Stimulated activated CD4-positive, alpha-beta T cell treated with anti-CD3 and anti-CD28 coated beads, Interleukin-12 subunit alpha, Interleukin-12 subunit beta, amount 100 ng/mL, for 4 hours (primary cell): ENCODE measurements at regions not wholly inside any gene's neighbourhood (a gene's known extent, or its start where the extent isn't known, plus 50 kb on each side); places are given as distances from the start of the nearest gene placed in this dataset.

ENCODE experiments used
- DNase-seq: peaks from one replicate; pipeline ENCODE4 v3.0.0-alpha.2; 2020

DNA sequence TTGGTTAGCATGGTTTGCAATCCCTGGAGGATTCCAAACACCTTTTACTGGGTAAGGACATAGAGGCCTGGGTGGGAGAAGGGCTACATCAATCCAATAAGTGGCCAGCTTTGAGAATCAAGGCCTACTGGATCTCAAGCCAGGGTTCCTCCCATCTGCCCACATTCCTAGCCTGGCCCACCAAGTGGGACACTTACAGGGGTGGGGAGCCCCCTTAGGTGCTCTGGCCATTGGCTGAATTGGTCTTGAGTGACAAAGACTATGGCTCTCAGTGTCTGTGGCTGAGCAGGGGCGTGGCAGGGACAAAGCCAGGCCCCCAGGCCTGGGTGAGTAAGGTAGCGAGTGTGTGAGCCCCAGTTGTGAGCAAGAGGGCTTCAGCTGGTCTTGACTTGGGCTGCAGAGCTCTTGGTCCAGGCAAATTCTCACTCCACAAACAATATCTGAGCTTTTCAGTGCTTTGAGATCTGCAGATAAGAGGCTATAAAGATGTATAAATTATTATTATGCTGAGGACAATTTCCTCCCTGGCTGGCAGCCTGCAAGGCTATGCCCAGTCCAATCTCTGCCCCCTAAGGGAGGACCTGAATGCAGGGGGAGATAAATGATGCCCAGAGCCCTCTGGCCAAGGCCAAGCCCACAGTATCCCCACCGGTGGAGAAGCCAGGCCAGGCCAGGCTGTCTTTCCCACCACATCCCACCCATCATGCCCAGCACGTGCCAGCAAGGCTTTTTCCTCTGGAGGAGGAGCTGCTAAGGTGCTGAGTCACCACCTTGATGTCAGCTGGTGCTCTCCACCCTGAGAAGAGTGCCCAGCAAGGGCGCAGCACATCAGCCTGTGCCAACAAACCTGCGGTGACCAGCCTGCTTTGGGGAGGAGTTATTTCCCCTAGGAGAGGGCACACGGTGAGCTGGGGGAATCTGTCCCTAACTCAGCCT lies 80.7 kb upstream of the DUSP5 start:
- DNase-seq: no peak

DNA sequence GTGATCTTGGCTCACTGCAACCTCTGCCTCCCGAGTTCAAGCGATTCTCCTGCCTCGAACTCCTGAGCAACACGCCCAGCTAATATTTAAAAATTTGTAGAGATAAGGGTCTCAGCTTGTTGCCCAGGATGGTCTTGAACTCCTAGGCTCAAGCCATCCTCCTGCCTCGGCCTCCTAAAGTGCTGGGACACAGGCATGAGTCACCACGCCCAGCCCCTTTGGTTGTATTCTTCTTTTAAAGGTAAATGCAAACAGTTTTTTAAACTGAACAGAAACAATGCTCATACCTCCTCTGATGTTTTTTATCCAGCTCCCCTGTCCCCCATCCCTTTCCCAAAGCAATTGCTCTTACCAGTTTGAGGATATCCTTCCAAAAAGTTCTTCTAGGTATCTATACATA lies 79.5 kb upstream of the DUSP5 start:
- DNase-seq: no peak

DNA sequence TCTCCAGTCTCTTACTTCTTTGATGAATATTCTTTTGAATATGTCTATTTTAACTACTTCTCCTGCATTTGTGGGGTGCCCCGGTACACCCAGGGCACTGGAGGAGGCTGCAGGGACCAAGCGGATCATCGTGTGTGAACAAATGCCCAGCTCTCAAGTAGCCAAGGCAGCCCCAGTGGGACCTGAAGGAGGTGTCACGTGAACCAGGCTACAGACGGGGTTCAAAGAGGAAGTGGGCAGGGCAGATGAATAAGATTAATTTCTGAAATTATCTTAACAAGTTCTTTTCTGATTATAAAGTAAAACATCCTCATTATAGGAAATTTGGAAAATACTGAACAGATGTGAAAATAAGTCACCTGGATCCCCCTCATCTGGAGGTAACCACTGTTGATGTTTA lies 78.4 kb upstream of the DUSP5 start:
- DNase-seq: no peak

DNA sequence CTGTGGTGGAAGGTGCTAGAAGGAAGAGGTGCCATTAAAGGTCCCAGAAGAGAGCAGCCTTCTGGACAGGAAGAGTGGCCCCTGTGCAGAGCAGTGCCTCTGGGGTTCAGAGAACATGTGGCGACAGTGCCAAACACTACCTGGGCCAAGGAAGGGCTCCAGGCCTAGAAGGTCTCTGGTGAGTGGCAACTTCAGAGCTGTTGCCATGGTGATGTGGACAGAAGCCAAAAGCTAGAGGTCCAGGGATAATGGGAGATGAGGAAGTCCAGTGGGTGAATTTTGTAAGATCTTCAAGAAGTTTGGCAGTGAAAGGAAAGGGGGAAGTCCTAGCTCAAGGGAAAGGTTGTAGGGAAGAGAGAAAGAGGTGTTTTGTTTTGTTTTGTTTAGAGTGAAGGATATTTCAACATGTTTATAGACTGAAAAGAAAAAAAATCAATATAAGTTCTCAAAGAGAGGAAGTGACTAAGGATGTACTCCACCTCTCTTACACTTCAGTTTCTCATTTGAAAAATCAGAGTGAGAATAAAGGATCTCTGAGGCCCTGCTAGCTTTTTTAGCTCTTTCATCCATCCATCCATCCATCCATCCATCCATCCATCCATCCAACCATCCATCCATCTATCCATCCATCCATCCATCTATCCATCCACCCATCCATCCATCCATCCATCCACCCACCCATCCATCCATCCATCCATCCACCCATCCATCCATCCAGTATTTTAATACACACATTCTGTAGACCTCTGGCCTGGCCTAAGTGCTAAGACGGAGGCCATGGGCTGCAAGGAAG lies 77.1 kb upstream of the DUSP5 start:
- DNase-seq: no peak

DNA sequence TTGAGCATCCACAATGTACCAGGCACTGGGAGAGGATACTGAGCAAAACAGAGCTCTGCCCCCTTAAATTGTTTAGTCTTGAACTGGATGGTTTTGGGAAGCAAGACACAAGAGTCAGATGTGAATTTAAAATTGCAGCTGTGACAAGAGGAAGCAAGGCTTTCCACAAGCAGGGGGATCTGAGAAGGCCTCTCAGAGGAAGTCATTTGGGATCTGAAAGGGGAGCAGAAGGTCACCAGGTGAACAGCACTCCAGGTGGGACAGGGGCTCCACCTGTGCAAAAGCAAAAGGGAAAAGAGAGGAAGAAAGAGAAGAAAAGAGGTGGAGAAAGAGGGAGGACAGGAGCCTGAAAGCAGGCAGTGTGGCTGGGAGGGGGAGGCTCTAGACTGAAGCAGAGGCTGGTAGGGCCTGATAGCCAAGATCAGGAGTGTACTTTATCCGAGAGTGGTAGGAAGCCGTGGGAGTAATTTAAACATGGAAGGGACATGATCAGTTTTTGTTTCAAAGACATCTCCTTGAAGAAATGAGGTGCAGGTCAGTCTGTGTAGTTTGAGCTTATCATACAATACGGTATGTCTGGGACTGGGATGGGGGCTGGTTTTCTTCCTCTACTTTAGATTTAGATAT lies 76.1 kb upstream of the DUSP5 start:
- DNase-seq: no peak

DNA sequence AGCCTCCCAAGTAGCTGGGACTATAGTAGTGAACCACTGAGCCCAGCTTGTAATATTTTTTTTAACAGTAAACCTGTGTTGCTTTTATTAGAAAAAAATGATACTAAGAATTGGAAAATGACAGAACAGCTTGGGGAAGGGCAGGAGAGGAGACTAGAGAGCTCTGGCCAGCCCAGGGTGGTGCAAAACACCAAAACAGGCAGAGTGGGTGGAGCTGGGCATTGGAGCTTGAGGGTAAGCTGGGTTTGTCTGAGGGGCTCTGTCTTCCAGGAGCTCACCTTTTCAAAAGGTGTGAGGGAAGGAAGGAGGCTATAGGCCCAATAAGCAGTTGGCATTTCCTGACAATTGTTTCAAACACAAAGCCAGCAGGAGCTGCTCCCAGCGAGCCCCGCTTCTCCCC lies 75.2 kb upstream of the DUSP5 start:
- no peak for DNase-seq

DNA sequence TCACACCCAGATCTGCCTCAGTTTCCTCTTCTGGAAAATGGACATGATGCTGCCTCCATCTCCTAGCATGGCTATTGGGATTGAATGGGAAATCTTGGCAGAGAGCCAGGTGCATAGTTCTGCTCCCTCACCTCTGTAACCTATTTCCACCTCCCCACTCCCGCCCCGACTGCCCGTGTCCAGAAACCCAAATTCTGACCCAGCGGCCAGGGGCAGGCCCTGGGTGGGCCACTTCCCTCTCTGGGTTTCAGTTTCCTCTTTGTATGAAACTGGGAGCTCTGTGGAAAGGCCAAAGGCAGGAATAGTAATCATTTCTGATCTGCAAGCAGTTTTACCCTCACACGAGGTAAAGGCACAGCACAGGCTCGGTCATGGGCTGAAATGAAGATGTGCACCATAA lies 74.1 kb upstream of the DUSP5 start:
- no peak for DNase-seq

DNA sequence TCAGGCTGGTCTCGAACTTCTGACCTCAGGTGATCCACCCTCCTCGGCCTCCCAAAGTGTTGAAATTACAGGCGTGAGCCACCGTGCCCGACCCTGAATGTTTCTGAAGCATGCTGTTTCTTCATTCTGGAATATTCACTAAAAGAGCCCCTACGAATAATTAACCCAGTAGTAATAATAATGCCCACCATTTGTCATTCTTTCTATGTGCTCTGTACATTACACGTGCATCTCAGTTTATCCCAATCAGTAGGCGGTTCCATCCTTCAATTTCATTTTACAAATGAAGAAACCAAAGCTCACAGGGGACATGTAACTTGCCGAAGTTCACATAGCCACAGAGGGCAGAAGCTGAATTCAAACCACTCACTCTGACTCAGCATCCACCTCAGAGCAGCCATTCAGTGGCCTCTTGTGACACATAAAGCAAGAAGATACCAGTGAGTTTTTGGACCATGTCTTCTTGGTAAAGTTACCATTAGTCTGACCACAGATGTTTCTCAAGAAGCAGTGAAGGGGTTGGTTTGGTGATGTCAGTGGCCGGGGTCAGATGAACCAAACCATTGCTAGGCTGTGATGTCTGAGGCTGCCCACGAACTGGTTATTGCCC lies 71.9 kb upstream of the DUSP5 start:
- DNase-seq: peak; percentile 17

DNA sequence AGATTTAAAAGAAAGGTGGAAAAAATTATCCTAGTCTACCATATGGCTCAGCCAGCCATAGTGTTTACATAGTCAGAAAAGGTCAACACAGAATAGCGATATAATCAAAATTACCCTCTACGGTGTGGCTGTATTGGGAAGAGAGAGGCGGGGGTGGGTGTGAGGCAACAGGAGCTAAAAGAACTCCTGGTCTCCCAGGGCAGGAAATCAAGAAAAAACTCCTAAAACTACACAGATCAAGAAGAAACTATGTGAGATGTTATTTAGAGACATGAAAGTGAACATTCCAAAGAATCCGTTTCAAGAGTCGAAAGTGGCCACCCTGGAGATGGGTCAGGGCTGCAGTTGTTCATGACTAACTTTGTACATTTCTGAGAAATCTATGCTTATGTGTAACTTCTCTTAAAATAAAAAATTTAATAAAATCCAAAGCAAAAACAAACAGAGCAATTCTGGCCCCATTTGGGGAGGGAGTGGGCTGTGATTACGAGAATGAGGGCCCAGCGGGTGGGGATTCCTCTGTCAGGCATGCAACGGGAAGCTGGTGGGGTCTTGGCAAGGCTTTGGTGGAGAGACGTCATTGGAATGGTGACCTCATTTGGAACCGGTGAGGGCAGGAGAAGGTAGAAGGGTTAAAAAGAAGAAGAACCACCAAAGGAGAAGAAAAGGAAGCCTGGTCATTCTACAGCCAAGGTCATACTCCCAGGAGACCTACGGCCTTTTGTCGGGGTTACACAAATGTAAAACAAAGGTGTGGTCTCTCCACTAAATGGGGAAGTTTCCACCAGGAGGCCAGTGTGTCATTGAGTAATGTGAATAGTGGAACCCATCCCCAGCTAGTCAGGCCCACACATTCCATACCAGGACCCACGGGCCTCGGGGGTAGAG lies 71.2 kb upstream of the DUSP5 start:
- DNase-seq: no peak

DNA sequence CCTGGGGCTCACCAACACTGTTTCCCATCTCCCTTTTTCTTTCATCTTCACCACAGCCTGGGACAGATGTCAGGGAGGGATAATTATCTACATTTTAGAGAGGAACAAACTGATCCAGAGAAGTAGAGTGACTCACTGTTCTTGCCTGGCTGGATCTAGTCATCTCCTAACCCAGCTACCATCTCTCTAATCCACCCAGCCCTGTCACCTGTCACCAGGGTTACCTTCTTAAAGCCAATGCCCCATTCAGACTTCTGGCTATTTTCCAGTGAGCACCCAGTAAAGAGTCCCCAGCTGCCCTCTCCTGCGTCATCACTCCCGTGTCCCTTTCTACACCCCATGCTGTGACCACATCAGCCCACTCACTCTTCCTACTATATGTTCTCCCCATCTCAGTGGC lies 68.4 kb upstream of the DUSP5 start:
- DNase-seq: no peak

DNA sequence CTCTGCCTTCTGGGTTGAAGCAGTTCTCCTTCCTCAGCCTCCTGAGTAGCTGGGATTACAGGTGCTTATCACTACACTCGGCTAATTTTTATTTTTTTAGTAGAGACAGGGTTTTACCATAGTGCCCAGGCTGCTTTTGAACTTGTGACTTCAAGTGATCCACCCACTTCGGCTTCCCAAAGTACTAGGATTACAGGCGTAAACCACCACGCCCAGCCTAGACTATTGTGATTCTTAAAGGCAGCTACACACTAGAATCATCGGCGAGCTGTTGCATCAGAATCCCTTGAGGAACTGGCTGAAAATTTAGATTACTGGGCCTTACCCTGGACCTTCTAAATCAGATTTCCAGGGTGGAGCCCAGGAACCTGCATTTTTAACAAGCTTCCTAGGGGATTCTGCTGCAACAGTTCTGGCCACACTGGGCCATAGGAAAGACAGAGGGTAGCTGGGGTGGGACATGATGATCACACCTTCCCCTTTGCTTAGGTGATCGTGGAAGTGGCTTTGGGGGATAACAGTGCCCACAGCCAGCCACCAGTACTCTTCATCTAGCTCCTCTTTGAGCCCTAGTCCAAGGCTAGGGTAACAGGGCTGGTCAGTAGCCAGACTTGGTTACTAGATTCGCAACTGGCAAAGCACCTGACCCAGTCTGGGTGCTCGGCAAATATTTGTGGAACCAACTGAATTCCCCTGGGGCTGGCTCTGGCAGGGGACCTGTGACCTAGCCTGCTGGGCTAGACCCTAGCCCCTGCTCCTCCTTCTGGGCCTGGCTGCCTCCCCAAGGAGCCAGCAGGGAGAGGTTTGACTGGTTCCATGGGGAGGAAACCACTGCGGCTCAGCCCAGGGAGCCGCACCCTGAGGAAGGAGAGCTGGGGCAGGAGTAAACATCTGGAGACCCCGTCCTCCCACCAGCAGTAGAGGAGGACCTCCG lies 67.1 kb upstream of the DUSP5 start:
- no peak for DNase-seq

DNA sequence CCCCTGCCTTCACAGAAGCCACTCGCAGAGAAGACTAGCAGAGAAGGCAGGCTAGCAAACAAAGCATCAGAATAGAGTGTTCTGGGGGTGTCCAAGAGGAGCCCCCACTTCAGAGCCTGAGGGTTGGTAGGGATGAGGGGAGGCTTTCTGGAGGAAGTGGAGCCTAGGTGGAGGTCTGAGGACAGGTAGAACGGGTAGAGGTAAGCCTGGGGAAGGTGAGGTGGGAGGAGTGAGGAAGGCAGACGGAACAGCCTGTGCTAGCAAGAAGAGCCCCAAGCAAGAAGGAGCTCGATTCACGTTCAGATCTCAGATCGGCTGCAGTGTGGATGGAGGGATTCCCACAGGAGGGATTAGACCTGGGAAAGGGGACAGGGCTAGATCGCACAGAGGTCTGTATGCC lies 66.0 kb upstream of the DUSP5 start:
- DNase-seq: no peak

DNA sequence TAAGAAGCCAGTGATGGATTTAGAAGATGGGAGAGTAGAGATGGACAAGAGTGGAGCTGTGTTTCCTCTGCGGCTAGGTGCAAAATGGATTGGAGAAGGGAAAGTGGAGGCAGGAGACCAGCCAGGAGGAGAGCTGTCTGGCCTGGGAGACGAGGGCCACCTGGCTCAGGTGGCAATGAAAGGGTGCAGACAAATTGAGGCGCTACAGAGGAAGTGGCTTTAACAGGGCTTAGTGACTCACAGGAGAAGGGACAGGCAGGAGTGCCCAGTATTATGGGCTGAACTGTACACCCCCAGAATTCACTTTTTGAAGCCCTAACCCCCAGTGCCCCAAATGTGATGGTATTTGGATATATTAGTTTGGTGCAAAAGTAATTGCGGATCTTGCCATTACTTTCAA lies 65.6 kb upstream of the DUSP5 start:
- DNase-seq: no peak

DNA sequence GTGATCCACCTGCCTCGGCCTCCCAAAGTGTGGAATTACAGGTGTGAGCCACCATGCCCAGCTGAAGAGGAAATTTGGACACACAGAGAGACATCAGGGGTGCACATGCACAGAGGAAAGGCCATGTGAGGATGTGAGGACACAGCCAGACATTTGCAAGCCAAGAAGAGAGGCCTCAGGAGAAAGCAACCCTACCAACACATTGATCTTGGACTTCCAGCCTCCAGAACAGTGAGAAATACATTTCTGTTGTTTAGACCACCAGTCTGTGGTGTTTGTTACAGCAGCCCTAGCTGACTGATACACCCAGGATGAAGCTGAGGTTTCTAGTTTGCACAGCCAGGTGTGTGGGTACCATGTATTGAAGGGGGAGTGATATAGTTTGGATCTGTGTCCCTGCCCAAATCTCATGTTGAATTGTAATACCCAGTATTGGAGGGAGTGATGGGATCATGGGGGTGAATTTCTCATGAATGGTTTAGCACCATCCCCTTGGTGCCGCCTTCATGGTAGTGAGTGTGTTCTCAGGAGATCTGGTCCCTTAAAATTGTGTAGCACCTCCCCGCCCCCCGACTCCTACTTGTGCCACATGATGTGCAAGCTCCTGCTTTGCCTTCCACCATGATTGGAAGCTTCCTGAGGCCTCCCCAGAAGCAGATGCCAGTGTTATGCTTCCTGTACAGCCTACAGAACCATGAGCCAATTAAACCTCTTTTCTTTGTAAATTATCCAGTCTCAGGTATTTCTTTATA lies 64.7 kb upstream of the DUSP5 start:
- no peak for DNase-seq

DNA sequence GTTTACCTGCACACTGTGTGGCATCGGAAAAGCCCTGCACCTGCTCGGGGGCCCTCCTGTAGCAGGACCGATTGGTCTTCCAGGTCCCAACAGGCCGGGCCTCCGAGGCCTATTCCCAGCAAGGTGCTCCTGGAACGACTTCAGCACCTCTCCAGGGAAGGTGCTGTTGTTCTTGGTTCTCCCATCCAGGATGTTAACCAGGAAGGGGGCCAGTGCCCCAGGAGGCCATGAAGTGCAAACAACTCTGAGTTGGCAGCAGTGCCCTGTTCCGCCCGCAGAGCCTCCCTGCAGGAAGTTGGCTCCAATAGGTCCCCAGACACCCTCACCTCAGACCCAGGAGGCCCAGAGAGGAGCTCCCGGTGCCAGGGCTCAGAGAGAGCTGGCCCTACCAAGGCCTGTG lies 64.0 kb upstream of the DUSP5 start:
- no peak for DNase-seq

DNA sequence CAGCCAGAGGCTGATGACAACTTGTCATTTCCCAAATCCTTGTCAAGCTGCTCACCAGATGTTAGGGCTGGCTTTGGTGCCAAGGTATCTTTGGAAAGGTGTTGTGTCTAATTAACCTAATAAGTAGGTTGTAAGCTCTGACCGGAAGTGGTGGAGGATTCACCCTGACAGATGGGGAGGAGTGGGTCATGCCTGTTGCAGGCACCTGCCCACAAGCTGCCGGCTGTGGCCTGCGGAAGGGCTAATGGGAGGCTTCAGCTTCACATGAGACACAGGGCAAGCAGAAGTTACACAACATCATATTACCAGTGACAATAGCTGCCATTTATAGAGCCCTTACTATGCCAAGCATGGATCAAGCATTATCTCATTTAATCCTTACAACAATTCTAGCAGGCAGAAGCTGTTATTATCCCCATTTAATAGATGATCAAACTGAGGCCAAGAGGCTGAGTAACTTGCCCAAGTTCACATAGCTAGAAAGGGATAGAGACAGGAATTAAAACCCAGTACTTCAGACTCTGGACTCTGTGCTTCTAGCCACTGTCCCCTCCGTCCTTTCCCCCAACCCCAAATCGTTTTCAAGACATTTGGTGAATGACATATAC lies 63.1 kb upstream of the DUSP5 start:
- DNase-seq: no peak

DNA sequence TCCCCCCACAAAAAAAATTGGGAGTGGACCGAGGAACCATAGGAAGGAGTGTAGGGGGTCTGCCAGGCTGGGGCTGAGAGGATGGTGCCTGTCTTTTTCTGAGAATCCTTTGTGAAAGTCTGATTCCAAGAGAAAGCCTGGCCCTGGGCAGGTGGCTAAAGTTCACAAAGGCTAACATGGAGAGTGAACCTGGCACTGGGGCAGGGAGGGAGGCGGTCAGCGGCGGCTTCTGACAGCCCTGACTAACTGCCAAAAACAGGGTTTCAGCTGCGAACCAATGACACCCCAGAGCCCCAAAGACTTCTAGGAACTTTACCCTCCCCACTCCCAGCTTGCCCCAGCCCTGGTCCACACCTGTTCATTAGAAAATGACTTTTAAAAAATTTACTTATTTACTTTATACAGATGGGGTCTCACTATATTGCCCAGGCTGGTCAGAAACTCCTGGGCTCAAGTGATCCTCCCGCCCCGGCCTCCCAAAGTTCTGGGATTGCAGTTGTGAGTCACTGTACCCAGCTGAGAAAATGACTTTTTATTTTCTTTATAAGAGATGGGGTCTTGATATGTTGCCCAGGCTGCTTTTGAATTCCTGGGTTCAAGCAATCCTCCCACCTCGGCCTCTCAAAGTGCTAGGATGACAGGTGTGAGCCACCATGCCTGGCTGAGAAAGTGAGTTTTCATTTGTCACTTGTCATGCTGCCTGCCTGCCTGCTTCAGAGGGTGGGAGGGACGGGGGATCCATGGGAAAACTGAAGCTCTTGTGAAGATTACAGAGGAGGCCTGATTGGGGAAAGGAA lies 61.0 kb upstream of the DUSP5 start:
- no peak for DNase-seq

DNA sequence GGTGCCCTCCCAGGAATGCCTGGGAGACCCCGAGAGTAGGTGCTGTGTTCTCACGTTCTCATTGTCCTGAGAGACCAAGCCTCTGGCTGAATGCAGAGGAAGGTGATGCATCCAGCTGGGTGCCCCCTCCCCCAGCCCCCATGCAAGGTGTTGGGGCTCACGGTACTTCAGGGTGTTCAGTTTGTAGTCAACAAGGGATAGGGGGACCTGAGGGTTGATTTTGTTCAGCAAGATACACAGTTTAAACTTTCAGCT lies 60.4 kb upstream of the DUSP5 start:
- DNase-seq: no peak

DNA sequence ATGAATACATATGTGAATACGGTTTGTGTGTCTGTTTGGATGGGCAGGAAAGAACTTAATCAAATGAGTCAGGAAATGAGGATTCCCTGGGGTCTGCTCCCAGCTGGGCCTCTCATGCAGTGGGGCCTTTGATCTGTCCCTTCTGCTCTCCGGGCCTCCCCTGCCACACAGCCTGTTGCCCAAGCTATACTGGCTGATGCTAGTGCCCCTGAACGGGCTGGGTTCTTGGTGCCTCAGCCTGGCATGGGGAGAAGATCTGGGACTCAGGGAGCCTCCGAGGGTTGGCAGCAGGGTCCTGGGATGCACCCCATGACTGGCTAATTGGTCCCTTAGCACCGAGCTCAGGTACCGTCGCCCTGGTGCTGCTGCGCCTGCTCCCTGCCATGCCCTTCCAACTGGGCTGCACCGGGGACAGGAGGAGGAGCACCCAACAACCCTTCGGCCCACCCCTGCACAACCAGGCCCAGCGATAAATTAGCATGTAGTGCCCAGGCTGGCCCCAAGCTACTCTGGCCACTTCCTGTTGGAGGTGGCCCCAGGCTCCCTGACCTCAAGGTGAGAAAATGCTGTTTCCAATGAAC lies 59.9 kb upstream of the DUSP5 start:
- no peak for DNase-seq
